Hepatic stellate cell (primary cell): ENCODE measurements at regions not wholly inside any gene's neighbourhood (a gene's known extent, or its start where the extent isn't known, plus 50 kb on each side); places are given as distances from the start of the nearest gene placed in this dataset.
"Not testable (repeated sequence)": the region's sequence is repeated elsewhere in the genome, so short reads cannot be mapped to it uniquely, and the experiment has no call there.

Experiments
- DNase-seq: peaks from one replicate; pipeline ENCODE4 v3.0.0; 2011; ENCODE audit warnings: low spot score

- not testable (repeated sequence) for DNase-seq
Measured at GRCh38 chr1:120357046-120357445, 57.8 kb upstream of the NBPF8 start.

- not testable (repeated sequence) for DNase-seq
Measured at GRCh38 chr1:120356170-120356569, 58.7 kb upstream of the NBPF8 start.

GRCh38 chr1:120354618-120355184 lies 60.1 kb upstream of the NBPF8 start:
- peak; percentile 7 for DNase-seq

- DNase-seq: not testable (repeated sequence)
Measured at GRCh38 chr1:120342231-120343073, 72.4 kb upstream of the NBPF8 start.

- not testable (repeated sequence) for DNase-seq
Measured at GRCh38 chr1:120341756-120342155, 73.1 kb upstream of the NBPF8 start.

GRCh38 chr1:120340838-120341751 lies 73.7 kb upstream of the NBPF8 start:
- not testable (repeated sequence) for DNase-seq

- not testable (repeated sequence) for DNase-seq
Measured at GRCh38 chr1:120315738-120316137, 99.1 kb upstream of the NBPF8 start.

GRCh38 chr1:120311930-120312329 lies 102.9 kb upstream of the NBPF8 start:
- DNase-seq: not testable (repeated sequence)

- DNase-seq: not testable (repeated sequence)
Measured at GRCh38 chr1:120308940-120309578, 105.8 kb upstream of the NBPF8 start.

- not testable (repeated sequence) for DNase-seq
Measured at GRCh38 chr1:120305046-120305445, 109.8 kb upstream of the NBPF8 start.

- DNase-seq: not testable (repeated sequence)
Measured at GRCh38 chr1:120304341-120304740, 110.5 kb upstream of the NBPF8 start.

- not testable (repeated sequence) for DNase-seq
Measured at GRCh38 chr1:120299433-120300057, 115.3 kb upstream of the NBPF8 start.

GRCh38 chr1:120298487-120298886 lies 116.3 kb upstream of the NBPF8 start:
- DNase-seq: not testable (repeated sequence)

- DNase-seq: not testable (repeated sequence)
Measured at GRCh38 chr1:120297345-120297953, 117.4 kb upstream of the NBPF8 start.

- not testable (repeated sequence) for DNase-seq
Measured at GRCh38 chr1:120290105-120290504, 113.8 kb upstream of the SEC22B start.

- DNase-seq: not testable (repeated sequence)
Measured at GRCh38 chr1:120289601-120290074, 113.3 kb upstream of the SEC22B start.

- not testable (repeated sequence) for DNase-seq
Measured at GRCh38 chr1:120288814-120289600, 112.7 kb upstream of the SEC22B start.

- DNase-seq: not testable (repeated sequence)
Measured at GRCh38 chr1:120288167-120288566, 111.8 kb upstream of the SEC22B start.

- not testable (repeated sequence) for DNase-seq
Measured at GRCh38 chr1:120282744-120283464, 106.6 kb upstream of the SEC22B start.
